ENCODE measurements at regions not wholly inside any gene's neighbourhood (a gene's known extent, or its start where the extent isn't known, plus 50 kb on each side); places are given as distances from the start of the nearest gene placed in this dataset.

GRCh38 chr13:74280093-74280794 lies 146.0 kb upstream of the KLF12 start:
- TF ChIP-seq POLR2A (IDR thresholded peaks at IDR 0.05) (no peak), POLR2AphosphoS5 (IDR thresholded peaks at IDR 0.05) (no peak), CTCF (IDR thresholded peaks at IDR 0.05 in 8 of 11, conservative IDR thresholded peaks at IDR 0.05 in 3 of 11) (no peak)

Data from spleen (tissue), 7 donors.